H1 (cell line): ENCODE measurements at regions not wholly inside any gene's neighbourhood (a gene's known extent, or its start where the extent isn't known, plus 50 kb on each side); places are given as distances from the start of the nearest gene placed in this dataset.

Experiments used
- CTCF ChIA-PET: fragments of 300-600 bp; sonication (Branson Sonifier 250); formaldehyde crosslinking; loops from one replicate; lab custom pipeline; 2021; ENCODE audit not compliant: partially characterized antibody; lab: Charles Lee
- POLR2A ChIA-PET: fragments of 300-600 bp; sonication (Branson Sonifier 250); formaldehyde crosslinking; loops from one replicate; lab custom pipeline; 2021; ENCODE audit warnings: inconsistent platforms; ENCODE audit not compliant: partially characterized antibody; lab: Charles Lee
- DNase-seq, 2 experiments: peaks; one replicate each; pipeline versions ENCODE4 v3.0.0 to v3.0.0-alpha.2; 2010 to 2022; ENCODE audit warnings: low spot score in 2 of 2, low read depth in 1 of 2, mixed read lengths in 1 of 2
- FAIRE-seq: peaks from 2 replicates; lab custom pipeline; 2011; peaks lifted over from hg19 to GRCh38; lab: Jason Lieb, UNC
- H2AFZ ChIP-seq: 2 replicates; pipeline ENCODE4 v1.8.1; 2012; ENCODE audit warnings: low read length, inconsistent platforms
- H2AK5ac ChIP-seq: 2 replicates; pipeline ENCODE4 v1.6.1; 2013; ENCODE audit warnings: low read depth, low read length
- H2BK120ac ChIP-seq: replicated peaks from 2 replicates; pipeline ENCODE3; 2013; ENCODE audit warnings: low read depth, low read length, inconsistent platforms
- H2BK12ac ChIP-seq: 2 replicates; pipeline ENCODE4 v1.6.1; 2013; ENCODE audit warnings: low read depth, low read length
- H2BK15ac ChIP-seq: 2 replicates; pipeline ENCODE4 v1.6.1; 2013; ENCODE audit warnings: low read length
- H2BK20ac ChIP-seq: 2 replicates; pipeline ENCODE4 v1.6.1; 2013; ENCODE audit warnings: low read length
- H2BK5ac ChIP-seq: 2 replicates; pipeline ENCODE4 v1.6.1; 2013; ENCODE audit warnings: low read depth, low read length
- H3K14ac ChIP-seq: 2 replicates; pipeline ENCODE4 v1.6.1; 2013; ENCODE audit warnings: inconsistent platforms; ENCODE audit not compliant: insufficient read length
- H3K18ac ChIP-seq: 2 replicates; pipeline ENCODE4 v1.6.1; 2013; ENCODE audit warnings: low read length; ENCODE audit errors: extremely low read depth
- H3K23ac ChIP-seq: 2 replicates; pipeline ENCODE4 v1.6.1; 2013; ENCODE audit warnings: inconsistent platforms; ENCODE audit not compliant: insufficient read length
- H3K23me2 ChIP-seq: 2 replicates; pipeline ENCODE4 v1.6.1; 2013; ENCODE audit warnings: low read depth, low read length
- H3K27ac ChIP-seq: 2 replicates; pipeline ENCODE4 v1.6.1; 2011; ENCODE audit warnings: low read depth, low read length, inconsistent platforms
- H3K27me3 ChIP-seq, 4 experiments: replicated peaks in 1 of 4; 1 replicate in 1 of 4; 2 replicates in 3 of 4; pipeline versions ENCODE4 v1.6.1 to v1.8.1; 2011 to 2013; ENCODE audit warnings: low read length in 3 of 4, mild to moderate bottlenecking in 3 of 4, inconsistent platforms in 2 of 4, mixed read lengths in 2 of 4, moderate library complexity in 1 of 4; ENCODE audit not compliant: control insufficient read depth in 3 of 4, insufficient read depth in 3 of 4; ENCODE audit errors: extremely low read depth in 1 of 4
- H3K36me3 ChIP-seq, 4 experiments: 2 replicates each; pipeline versions ENCODE4 v1.6.1 to v1.8.1; 2011 to 2013; ENCODE audit warnings: mild to moderate bottlenecking in 4 of 4, low read length in 3 of 4, moderate library complexity in 2 of 4, control low read depth in 1 of 4, inconsistent platforms in 1 of 4; ENCODE audit not compliant: insufficient read depth in 4 of 4, control insufficient read depth in 2 of 4
- H3K4ac ChIP-seq: replicated peaks from 2 replicates; pipeline ENCODE3; 2013; ENCODE audit warnings: low read length, low read depth, mixed read lengths, inconsistent platforms; ENCODE audit not compliant: insufficient read length
- H3K4me1 ChIP-seq, 4 experiments: replicated peaks in 1 of 4; 1 replicate in 1 of 4; 2 replicates in 3 of 4; pipeline versions ENCODE4 v1.6.1 to v1.8.1; 2011 to 2013; ENCODE audit warnings: low read length in 3 of 4, inconsistent platforms in 2 of 4, mixed read lengths in 1 of 4; ENCODE audit not compliant: insufficient read depth in 4 of 4, control insufficient read depth in 3 of 4
- H3K4me2 ChIP-seq, 2 experiments: 2 replicates each; pipeline versions ENCODE4 v1.6.1 to v1.8.1; 2011 to 2013; ENCODE audit warnings: low read depth in 2 of 2, low read length in 2 of 2, control low read depth in 1 of 2, inconsistent platforms in 1 of 2, mild to moderate bottlenecking in 1 of 2; ENCODE audit not compliant: insufficient read depth in 1 of 2
- H3K4me3 ChIP-seq, 4 experiments: fragments of 200-600, 300-600 bp in 1 of 4; sonication (generic), shearing (Covaris generic), sonication (Bioruptor Twin) in 1 of 4; 2 replicates each; pipeline versions ENCODE4 v1.5.1 to v1.8.1; 2011 to 2016; ENCODE audit warnings: low read length in 4 of 4, low read depth in 3 of 4, control low read depth in 2 of 4, inconsistent platforms in 2 of 4, mild to moderate bottlenecking in 2 of 4, mixed read lengths in 1 of 4, moderate library complexity in 1 of 4; ENCODE audit not compliant: insufficient read depth in 2 of 4; ENCODE audit errors: extremely low read depth in 1 of 4
- H3K56ac ChIP-seq: replicated peaks from 2 replicates; pipeline ENCODE3; 2013; ENCODE audit warnings: low read depth, mild to moderate bottlenecking, mixed read lengths, low read length, inconsistent platforms; ENCODE audit not compliant: insufficient read length
- H3K79me1 ChIP-seq: 2 replicates; pipeline ENCODE4 v1.6.1; 2013; ENCODE audit warnings: low read depth, low read length, control low read depth
- H3K79me2 ChIP-seq, 2 experiments: 2 replicates each; pipeline versions ENCODE4 v1.6.1 to v1.8.1; 2012 to 2013; ENCODE audit warnings: low read length in 2 of 2, mild to moderate bottlenecking in 2 of 2, inconsistent platforms in 1 of 2; ENCODE audit not compliant: insufficient read depth in 2 of 2, control insufficient read depth in 1 of 2
- H3K9ac ChIP-seq, 4 experiments: replicated peaks in 1 of 4; 1 replicate in 1 of 4; 2 replicates in 3 of 4; pipeline versions ENCODE4 v1.6.1 to v1.8.1; 2011 to 2013; ENCODE audit warnings: low read depth in 3 of 4, low read length in 3 of 4, control low read depth in 2 of 4, mild to moderate bottlenecking in 2 of 4, moderate library complexity in 2 of 4, inconsistent platforms in 1 of 4; ENCODE audit errors: extremely low read depth in 1 of 4
- H3K9me3 ChIP-seq, 2 experiments: 2 replicates each; pipeline versions ENCODE4 v1.6.1 to v1.8.1; 2012 to 2013; ENCODE audit warnings: mild to moderate bottlenecking in 2 of 2, moderate library complexity in 2 of 2, control low read depth in 1 of 2, inconsistent platforms in 1 of 2, low read depth in 1 of 2, low read length in 1 of 2, mixed read lengths in 1 of 2; ENCODE audit not compliant: insufficient read depth in 2 of 2
- H4K20me1 ChIP-seq, 2 experiments: replicated peaks in 1 of 2; 2 replicates each; pipeline versions ENCODE3 to v1.8.1; 2011 to 2013; ENCODE audit warnings: inconsistent platforms in 2 of 2, low read length in 2 of 2, mild to moderate bottlenecking in 1 of 2; ENCODE audit not compliant: insufficient read depth in 2 of 2, control insufficient read depth in 1 of 2
- H4K5ac ChIP-seq: 2 replicates; pipeline ENCODE4 v1.6.1; 2013; ENCODE audit warnings: low read length, low read depth, mixed read lengths, inconsistent platforms; ENCODE audit not compliant: insufficient read length
- H4K8ac ChIP-seq: 2 replicates; pipeline ENCODE4 v1.8.0; 2013; ENCODE audit warnings: mild to moderate bottlenecking, moderate library complexity, low read length, inconsistent platforms; ENCODE audit not compliant: insufficient read depth; ENCODE audit errors: extremely low read depth
- H4K91ac ChIP-seq: replicated peaks from 2 replicates; pipeline ENCODE3; 2013; ENCODE audit warnings: low read length, mixed read lengths, inconsistent platforms; ENCODE audit not compliant: insufficient read length
- BACH1 ChIP-seq: IDR thresholded peaks from 2 replicates; pipeline ENCODE4 v1.6.1; 2012; ENCODE audit warnings: low read length, improper control_type of control experiment
- CREB1 ChIP-seq: IDR thresholded peaks from 2 replicates; pipeline ENCODE4 v1.6.1; 2012; ENCODE audit warnings: inconsistent platforms
- JUN ChIP-seq: IDR thresholded peaks from 2 replicates; pipeline ENCODE4 v1.6.1; 2011; ENCODE audit warnings: low read depth, mild to moderate bottlenecking, improper control_type of control experiment, low read length
- KDM5A ChIP-seq: fragments of 200-600 bp; IDR thresholded peaks from 2 replicates; pipeline ENCODE4 v1.7.1; 2012; ENCODE audit warnings: mild to moderate bottlenecking, low read length, inconsistent platforms, mixed read lengths
- NRF1 ChIP-seq: IDR thresholded peaks from 2 replicates; pipeline ENCODE4 v1.6.1; 2011; ENCODE audit warnings: mild to moderate bottlenecking, low read depth, low read length, improper control_type of control experiment
- RAD21 ChIP-seq, 2 experiments: IDR thresholded peaks in 1 of 2; conservative IDR thresholded peaks in 1 of 2; 2 replicates each; pipeline ENCODE4 v1.6.1; 2011; ENCODE audit warnings: low read depth in 2 of 2, low read length in 2 of 2, improper control_type of control experiment in 1 of 2, inconsistent platforms in 1 of 2, mild to moderate bottlenecking in 1 of 2, moderate library complexity in 1 of 2
- RFX5 ChIP-seq: IDR thresholded peaks from 2 replicates; pipeline ENCODE4 v1.6.1; 2011; ENCODE audit warnings: low read depth, low read length, improper control_type of control experiment, borderline replicate concordance
- SIX5 ChIP-seq: IDR thresholded peaks from 2 replicates; pipeline ENCODE4 v1.6.1; 2011; ENCODE audit warnings: mild to moderate bottlenecking, low read depth, low read length
- ZNF274 ChIP-seq: IDR thresholded peaks from 2 replicates; pipeline ENCODE4 v1.7.0; 2012; ENCODE audit warnings: low read length, borderline replicate concordance; ENCODE audit errors: extremely low read depth
- WGBS, 2 experiments: shearing (Covaris generic) in 1 of 2; methylation state at CpG; one replicate each; pipeline versions ENCODE4 v1.1.6 to v1.1.7; 2013 to 2015; ENCODE audit warnings: low lambda C conversion rate in 2 of 2, mixed read lengths in 2 of 2, inconsistent platforms in 1 of 2, low coverage in 1 of 2, missing lambda C conversion rate in 1 of 2; ENCODE audit not compliant: insufficient replicate concordance in 2 of 2, insufficient coverage in 1 of 2, insufficient read length in 1 of 2; ENCODE audit errors: extremely low coverage in 1 of 2, missing lambda C conversion rate in 1 of 2; 5-methylcytosine and 5-hydroxymethylcytosine counted together
- TF ChIP-seq, protein P1 (sequence below): IDR thresholded peaks from 2 replicates; pipeline ENCODE4 v1.6.1; 2012; ENCODE audit warnings: inconsistent platforms

DNA sequence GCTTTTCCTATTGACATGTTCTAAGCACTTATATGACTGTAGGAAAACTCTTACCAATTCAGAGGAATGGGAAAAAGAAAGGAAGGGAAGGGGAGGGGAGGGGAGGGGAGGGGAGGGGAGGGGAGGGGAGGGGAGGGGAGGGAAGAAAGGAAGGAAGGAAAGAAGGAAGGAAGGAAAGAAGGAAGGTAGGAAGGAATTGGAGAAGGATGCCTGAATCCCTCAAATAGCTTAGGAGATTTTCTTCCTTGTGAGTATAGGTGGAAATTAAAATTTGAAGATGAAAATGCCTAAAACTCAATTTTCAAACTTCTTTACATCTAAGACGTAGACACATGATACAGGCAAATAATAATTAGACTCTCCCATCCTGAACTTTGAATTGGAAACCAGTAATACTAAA, 463.1 kb downstream of the SATB2 start:
- Histone ChIP-seq H2BK120ac (no peak overlapping the region), H4K5ac (no peak overlapping the region), H3K4me1 (no peaks in the 10 kb centered on the region), H3K23me2 (no peaks in the 10 kb centered on the region), H3K9ac (no peak overlapping the region), H3K14ac (no peak overlapping the region), H3K4ac (no peak overlapping the region), H3K18ac (no peak overlapping the region), H4K8ac (no peak overlapping the region), H3K79me1 (no peaks in the 10 kb centered on the region), H3K27me3 (no peaks in the 10 kb centered on the region), H3K23ac (no peak overlapping the region), H2BK5ac (no peak overlapping the region), H3K4me2 (no peak overlapping the region), H2AFZ (no peak overlapping the region), H3K27ac (no peak overlapping the region), H3K79me2 (no peaks in the 10 kb centered on the region), H2BK20ac (no peak overlapping the region), H3K36me3 (no peaks in the 10 kb centered on the region), H2BK15ac (no peak overlapping the region), H3K9me3 (no peaks in the 10 kb centered on the region; a peak in 1 of 4 replicates), H2BK12ac (no peak overlapping the region), H3K4me3 (no peak overlapping the region), H4K91ac (no peak overlapping the region), H4K20me1 (no peaks in the 10 kb centered on the region), H2AK5ac (no peak overlapping the region), H3K56ac (no peak overlapping the region)
- TF ChIP-seq KDM5A = no peak
- no peak for TF ChIP-seq BACH1
- TF ChIP-seq RFX5 = no peak
- TF ChIP-seq SIX5 = no peak
- TF ChIP-seq JUN = no peak
- no peak for TF ChIP-seq CREB1
- no peak for TF ChIP-seq RAD21 (IDR thresholded peaks at IDR 0.05 in 1 of 2, conservative IDR thresholded peaks at IDR 0.05 in 1 of 2; ENCODE audit: low read depth in 2 of 2, low read length in 2 of 2)
- TF ChIP-seq, protein P1, sequence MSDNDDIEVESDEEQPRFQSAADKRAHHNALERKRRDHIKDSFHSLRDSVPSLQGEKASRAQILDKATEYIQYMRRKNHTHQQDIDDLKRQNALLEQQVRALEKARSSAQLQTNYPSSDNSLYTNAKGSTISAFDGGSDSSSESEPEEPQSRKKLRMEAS = no peak
- TF ChIP-seq NRF1 = no peak
- TF ChIP-seq ZNF274 = no peak
- 100% methylated on average over 1 of the region's 1 CpG; no CpG with 5 or more reads in 1 of the 2 experiments for WGBS, 2 experiments
- DNase-seq = no peak
- POLR2A ChIA-PET = no interaction called here
- no peak for FAIRE-seq
- CTCF ChIA-PET = interaction anchor here (0.6 kb wide), 1 partner anchor 647 kb away, joined by 3 read pairs; no protein-coding TSS in a partner anchor
